ENCODE measurements at regions not wholly inside any gene's neighbourhood (a gene's known extent, or its start where the extent isn't known, plus 50 kb on each side); places are given as distances from the start of the nearest gene placed in this dataset.

- H3K9me2 ChIP-seq (replicated peaks; ENCODE audit: control insufficient read depth, low read length): no peaks in the 10 kb centered on the region
- H3K36me3 ChIP-seq (ENCODE audit: control insufficient read depth, low read length): no peaks in the 10 kb centered on the region
- no peaks in the 10 kb centered on the region for H4K20me1 ChIP-seq (ENCODE audit: control insufficient read depth, insufficient read depth, low read depth, low read length)
- no peak overlapping the region for H3K4me3 ChIP-seq (ENCODE audit: low read length)
- no peak overlapping the region for H3K27ac ChIP-seq (ENCODE audit: low read depth, low read length)
- no peaks in the 10 kb centered on the region for H3K79me2 ChIP-seq (ENCODE audit: control insufficient read depth, low read length)
- H3K9me3 ChIP-seq (ENCODE audit: control insufficient read depth, insufficient read depth, low read length): no peaks in the 10 kb centered on the region
- H3K27me3 ChIP-seq (ENCODE audit: control insufficient read depth, low read length): no peaks in the 10 kb centered on the region
- no peaks in the 10 kb centered on the region for H3K4me1 ChIP-seq (ENCODE audit: control insufficient read depth, low read length)
- no peak for TF ChIP-seq EZH2phosphoT487 (IDR thresholded peaks at IDR 0.05; ENCODE audit: borderline replicate concordance, low read length)
- TF ChIP-seq, protein P1, sequence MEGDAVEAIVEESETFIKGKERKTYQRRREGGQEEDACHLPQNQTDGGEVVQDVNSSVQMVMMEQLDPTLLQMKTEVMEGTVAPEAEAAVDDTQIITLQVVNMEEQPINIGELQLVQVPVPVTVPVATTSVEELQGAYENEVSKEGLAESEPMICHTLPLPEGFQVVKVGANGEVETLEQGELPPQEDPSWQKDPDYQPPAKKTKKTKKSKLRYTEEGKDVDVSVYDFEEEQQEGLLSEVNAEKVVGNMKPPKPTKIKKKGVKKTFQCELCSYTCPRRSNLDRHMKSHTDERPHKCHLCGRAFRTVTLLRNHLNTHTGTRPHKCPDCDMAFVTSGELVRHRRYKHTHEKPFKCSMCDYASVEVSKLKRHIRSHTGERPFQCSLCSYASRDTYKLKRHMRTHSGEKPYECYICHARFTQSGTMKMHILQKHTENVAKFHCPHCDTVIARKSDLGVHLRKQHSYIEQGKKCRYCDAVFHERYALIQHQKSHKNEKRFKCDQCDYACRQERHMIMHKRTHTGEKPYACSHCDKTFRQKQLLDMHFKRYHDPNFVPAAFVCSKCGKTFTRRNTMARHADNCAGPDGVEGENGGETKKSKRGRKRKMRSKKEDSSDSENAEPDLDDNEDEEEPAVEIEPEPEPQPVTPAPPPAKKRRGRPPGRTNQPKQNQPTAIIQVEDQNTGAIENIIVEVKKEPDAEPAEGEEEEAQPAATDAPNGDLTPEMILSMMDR (IDR thresholded peaks at IDR 0.05; ENCODE audit: low read depth, low read length, poor library complexity, severe bottlenecking): no peak
- H3K4me2 ChIP-seq (ENCODE audit: low read length): no peak overlapping the region
- no peaks in the 10 kb centered on the region for H3F3A ChIP-seq (ENCODE audit: control insufficient read depth, insufficient read depth)
Measured at GRCh38 chr2:23285091-23285800, 99.7 kb upstream of the KLHL29 start.

DNA sequence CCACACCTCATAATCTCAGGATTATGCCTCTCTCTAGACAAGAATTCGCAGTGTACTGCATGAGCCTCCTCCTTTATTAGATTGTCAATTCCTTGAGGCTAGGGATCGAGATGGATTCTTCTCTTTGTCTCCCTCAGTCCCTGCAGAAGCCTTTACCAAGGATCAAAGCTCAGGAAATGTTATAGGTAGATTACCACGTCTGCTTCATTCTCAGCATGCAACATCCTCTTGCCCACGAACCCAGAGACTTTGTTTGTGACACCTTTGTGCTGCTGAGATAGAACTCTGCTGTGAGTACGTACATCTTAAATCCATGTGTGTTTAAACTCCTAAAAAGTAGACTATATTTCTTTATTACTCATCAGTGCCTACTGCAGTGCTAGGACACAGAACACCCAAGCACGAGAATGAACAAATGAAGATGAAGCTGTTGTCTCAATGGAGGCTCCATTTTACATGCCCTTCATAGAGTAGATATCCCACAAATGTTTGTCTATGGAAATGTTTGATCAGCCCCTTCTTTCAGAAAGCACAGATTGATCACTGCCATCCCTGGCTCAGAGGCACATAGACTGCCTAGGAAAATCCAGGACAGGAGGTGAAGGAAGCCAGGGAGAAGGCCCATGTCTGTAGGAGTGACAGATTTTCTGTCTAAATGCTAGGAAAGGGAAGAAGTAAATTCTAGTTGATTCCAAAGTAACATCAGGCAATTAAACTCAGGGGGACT lies 98.8 kb upstream of the KLHL29 start:
- H3K27ac ChIP-seq (ENCODE audit: low read depth, low read length): no peak overlapping the region
- TF ChIP-seq EZH2phosphoT487 (IDR thresholded peaks at IDR 0.05; ENCODE audit: borderline replicate concordance, low read length): no peak
- TF ChIP-seq, protein P1 (IDR thresholded peaks at IDR 0.05; ENCODE audit: low read depth, low read length, poor library complexity, severe bottlenecking): no peak
- no peak overlapping the region for H3K4me2 ChIP-seq (ENCODE audit: low read length)
- H4K20me1 ChIP-seq (ENCODE audit: control insufficient read depth, insufficient read depth, low read depth, low read length): no peaks in the 10 kb centered on the region
- no peaks in the 10 kb centered on the region for H3K36me3 ChIP-seq (ENCODE audit: control insufficient read depth, low read length)
- H3K4me1 ChIP-seq (ENCODE audit: control insufficient read depth, low read length): no peaks in the 10 kb centered on the region
- H3K9me3 ChIP-seq (ENCODE audit: control insufficient read depth, insufficient read depth, low read length): no peaks in the 10 kb centered on the region
- no peaks in the 10 kb centered on the region for H3K27me3 ChIP-seq (ENCODE audit: control insufficient read depth, low read length)
- H3F3A ChIP-seq (ENCODE audit: control insufficient read depth, insufficient read depth): no peaks in the 10 kb centered on the region
- no peaks in the 10 kb centered on the region for H3K79me2 ChIP-seq (ENCODE audit: control insufficient read depth, low read length)
- no peak overlapping the region for H3K4me3 ChIP-seq (ENCODE audit: low read length)
- H3K9me2 ChIP-seq (replicated peaks; ENCODE audit: control insufficient read depth, low read length): no peaks in the 10 kb centered on the region

- H3K79me2 ChIP-seq (ENCODE audit: control insufficient read depth, low read length): no peaks in the 10 kb centered on the region
- TF ChIP-seq, protein P1 (IDR thresholded peaks at IDR 0.05; ENCODE audit: low read depth, low read length, poor library complexity, severe bottlenecking): no peak
- TF ChIP-seq EZH2phosphoT487 (IDR thresholded peaks at IDR 0.05; ENCODE audit: borderline replicate concordance, low read length): no peak
- no peak overlapping the region for H3K27ac ChIP-seq (ENCODE audit: low read depth, low read length)
- H3K4me3 ChIP-seq (ENCODE audit: low read length): no peak overlapping the region
- no peaks in the 10 kb centered on the region for H3F3A ChIP-seq (ENCODE audit: control insufficient read depth, insufficient read depth)
- no peaks in the 10 kb centered on the region for H3K27me3 ChIP-seq (ENCODE audit: control insufficient read depth, low read length)
- no peaks in the 10 kb centered on the region for H3K4me1 ChIP-seq (ENCODE audit: control insufficient read depth, low read length)
- no peaks in the 10 kb centered on the region for H4K20me1 ChIP-seq (ENCODE audit: control insufficient read depth, insufficient read depth, low read depth, low read length)
- H3K36me3 ChIP-seq (ENCODE audit: control insufficient read depth, low read length): no peaks in the 10 kb centered on the region
- H3K4me2 ChIP-seq (ENCODE audit: low read length): no peak overlapping the region
- no peaks in the 10 kb centered on the region for H3K9me2 ChIP-seq (replicated peaks; ENCODE audit: control insufficient read depth, low read length)
- no peaks in the 10 kb centered on the region for H3K9me3 ChIP-seq (ENCODE audit: control insufficient read depth, insufficient read depth, low read length)
Measured at GRCh38 chr2:23286758-23287704, 97.9 kb upstream of the KLHL29 start.
